SHP77 treated with DMSO at 0.1 percent for 48 hours (cell line): ENCODE measurements at regions not wholly inside any gene's neighbourhood (a gene's known extent, or its start where the extent isn't known, plus 50 kb on each side); places are given as distances from the start of the nearest gene placed in this dataset.
"Not testable (repeated sequence)": the region's sequence is repeated elsewhere in the genome, so short reads cannot be mapped to it uniquely, and the experiment has no call there.

Source experiments
- DNase-seq: peaks from one replicate; lab custom pipeline; 2025; lab: John Stamatoyannopoulos, UW

DNA sequence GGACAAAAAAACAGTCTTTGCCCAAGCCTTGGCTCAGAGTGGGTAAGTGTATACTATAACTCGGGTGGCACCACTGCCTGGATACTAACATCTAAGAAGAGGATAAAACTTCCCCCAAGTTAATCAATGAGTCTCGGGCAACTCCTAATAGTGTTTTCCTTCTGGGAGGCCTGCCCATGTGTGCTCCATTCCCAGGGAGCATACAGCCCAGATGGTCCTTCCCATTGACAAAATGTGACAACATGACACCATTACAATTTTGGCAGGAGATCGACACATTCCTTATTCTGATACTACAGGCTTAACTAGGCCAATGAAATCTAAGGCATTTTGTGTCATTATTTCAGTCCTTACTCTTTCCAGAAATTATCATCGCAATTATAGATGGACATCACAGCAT, 52.7 kb upstream of the CRIM1 start:
- no peak for DNase-seq

DNA sequence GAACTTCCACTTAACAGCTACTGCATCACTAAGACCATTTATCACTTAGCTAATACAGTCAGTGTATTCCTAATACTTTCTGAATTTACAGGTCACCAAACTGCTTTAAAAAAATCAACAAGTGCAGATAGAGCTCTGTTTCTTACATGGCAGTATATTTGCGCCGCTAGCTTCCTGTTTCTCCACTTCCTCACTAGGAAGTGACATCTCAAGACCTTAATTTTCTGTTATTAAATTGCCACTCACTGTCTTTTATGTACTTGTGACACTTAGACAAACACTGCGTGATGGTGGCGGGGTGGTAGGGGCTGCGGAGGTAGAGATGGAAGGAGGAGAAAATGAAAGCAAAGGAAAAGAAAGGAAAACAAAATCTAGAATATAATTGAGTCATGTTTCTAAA, 53.7 kb upstream of the CRIM1 start:
- DNase-seq: no peak

DNA sequence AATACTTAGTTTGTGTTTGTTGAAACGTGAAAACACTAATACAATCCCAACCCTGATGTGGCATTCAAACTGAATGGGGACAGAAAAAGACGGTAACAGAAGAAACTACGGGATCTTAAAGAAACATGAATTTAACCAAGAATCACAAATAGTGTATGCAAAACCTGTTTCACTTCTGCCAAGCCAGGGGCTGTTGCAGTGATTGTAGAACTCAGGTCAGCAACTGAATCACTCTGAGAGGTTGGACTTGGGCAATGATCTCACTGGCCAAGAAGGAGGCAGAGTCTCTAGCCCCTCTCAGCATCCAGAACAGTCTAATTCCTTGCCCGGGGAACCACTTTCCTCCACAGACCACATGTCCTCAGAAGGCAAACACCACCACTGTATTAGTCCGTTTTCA, 54.9 kb upstream of the CRIM1 start:
- DNase-seq: no peak

DNA sequence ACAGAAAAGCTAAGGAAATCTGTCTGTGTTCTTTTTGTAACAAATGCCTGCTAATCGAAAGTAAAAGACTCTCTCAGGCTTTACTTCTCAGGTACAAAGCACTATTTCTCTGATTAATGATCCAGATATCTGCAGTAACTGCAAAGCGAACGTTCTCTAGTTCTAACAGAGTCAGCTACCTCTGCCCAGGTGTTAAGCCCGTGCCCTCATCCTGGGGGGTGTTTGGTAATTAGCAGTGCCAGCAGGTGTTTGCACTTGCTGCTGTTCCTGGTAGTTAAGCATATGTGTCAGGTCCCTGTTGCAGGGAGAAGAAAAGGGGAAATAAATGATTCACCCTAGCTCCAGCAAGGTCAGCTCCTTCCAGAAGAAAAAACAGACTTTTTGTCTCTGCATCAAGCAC, 58.8 kb upstream of the CRIM1 start:
- DNase-seq: no peak

DNA sequence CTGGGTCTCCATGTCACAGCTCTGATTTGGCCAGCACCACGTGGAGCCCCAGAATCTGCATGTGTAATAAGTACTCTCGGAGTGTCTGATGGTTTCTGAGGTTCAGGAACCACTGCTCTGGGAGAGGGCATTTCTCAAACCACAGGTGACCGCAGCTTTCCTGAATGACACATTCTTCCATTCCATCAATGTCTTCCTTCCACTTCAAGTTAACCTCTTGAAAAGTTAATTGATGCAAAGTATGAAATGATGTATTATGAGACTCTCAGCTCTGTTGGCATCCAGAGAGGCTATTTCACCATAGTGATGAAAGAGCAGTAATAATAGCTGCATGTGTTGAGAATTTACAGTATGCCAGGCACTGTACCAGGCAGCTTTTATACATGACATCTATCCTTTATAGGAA, 61.3 kb upstream of the CRIM1 start:
- DNase-seq: no peak

DNA sequence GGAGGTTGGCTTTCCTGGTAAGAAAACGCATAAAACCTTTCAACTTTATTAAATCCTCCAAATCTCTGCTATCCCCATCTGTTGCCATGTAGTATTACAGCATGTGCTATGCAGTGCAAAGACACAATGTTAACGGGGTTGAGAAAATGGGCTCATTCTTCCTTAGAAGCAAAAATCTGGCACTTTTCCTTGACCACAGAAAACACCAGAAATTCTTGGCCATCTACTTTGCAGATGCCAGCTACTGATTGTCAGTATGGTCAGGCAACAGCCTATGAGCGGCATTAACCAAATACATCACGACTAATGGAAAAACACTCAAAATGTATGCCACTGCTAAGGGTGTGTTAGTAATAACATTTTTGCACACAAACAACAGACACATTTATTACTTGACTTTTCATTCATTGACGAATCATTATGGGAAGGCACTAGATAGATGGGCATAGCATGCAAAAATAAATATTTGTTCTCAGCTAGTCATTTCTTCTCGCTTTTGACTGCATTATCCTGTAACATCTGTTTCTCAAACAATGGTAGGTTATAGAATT, 65.2 kb upstream of the CRIM1 start:
- no peak for DNase-seq

DNA sequence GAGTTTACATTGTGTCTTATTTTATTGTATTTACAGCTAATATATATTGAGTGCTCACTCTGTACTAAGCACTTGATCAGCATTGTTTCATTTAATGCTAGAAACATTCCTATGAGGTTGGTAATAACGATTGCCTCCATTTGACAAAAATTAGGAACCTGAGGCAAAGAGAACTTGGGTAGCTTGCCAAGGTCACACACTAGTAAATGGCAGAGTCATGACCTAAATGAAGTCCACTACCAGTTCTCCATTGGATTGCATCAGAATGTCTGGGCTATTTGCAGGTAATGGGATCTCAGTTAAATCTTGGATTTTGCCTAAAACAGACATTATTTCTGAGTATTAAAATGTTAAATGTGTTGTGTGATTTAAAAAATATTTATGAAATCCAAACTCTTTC, 65.8 kb upstream of the CRIM1 start:
- no peak for DNase-seq

DNA sequence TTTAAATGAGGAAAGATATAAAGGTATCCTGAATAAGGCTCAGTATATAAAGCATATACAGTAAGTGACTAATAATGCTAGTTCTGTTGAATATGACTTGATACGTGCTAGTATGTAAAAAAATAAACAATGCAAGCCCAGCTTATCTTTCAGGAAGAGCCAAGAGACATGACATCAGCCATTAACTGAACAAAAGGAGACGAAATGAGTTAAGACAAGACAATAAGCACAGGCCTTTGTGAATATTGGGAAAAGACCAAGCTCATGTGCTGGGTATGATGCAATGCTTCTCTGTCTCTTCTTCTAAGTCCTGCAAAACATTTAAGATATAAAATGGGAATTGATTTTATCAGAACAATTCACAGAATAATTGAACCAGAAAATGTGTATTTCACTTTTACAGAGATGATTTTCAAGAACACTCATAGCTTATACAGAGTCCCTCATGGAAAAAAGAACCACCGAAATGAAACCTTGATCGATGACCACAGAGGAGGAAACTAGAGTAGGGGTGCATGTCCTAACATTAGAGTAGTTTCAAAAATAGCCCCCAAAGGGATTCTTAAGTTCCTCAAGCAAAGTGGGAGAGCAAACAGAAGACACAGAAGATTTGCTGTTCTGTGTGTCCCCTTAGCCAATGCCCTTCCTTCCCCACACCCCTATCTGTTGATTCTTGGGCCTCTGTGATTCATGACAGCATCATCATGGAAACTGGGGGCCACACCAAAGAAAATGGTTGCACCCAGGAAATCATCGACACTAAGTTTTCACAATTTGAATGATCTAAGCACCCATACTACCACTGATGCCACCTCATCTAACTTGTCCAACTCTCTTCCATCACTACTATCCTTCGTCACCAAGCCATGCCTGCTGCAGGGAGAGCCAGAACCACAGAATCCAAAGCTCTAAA, 68.0 kb upstream of the CRIM1 start:
- DNase-seq: no peak

DNA sequence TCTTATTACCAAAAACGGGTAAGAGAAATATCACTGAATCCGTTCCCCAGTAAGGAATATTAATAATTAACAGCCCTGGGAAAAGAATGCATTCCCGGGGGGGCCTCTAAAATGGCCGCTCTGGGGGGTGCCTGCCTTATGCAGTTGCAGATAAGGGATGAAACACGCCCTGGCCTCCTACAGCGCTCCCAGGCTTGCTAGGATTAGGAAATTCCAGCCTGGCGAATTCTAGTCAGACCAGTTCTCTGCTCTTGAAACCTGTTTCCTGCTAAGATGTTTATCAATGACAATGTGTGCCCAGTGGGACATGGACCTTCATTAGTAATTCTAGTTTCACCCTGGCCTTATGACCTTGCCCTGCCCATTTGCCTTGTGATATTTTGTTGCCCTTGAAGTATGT, 76.1 kb upstream of the CRIM1 start:
- not testable (repeated sequence) for DNase-seq

DNA sequence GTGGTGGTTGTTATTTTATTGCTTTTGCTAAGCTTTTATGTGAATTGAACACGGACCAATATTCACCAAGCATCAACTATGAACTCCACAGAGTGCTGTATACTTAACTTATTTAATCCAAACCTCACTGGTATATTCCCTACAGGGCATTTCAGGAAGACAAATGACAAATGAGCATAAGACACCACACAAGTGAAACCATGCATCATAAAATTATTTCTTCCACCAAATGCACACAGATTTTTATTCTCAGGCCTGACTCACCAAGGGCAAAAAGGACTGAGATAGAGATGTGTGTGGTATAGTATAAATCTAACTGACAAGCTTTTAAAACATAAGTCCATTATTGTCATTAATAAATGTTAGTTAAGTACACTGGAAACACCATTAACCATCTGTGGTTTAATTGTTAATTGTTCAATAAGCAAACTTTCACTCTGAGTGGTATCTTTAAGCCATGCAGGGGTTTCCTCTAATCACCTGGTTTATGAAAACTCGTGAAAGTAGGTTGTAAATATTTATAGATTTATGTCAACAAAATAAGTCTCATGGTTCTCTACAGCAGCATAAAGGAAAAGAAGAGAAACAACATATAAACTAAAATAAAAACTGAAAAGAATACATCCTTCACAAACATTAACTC, 77.6 kb upstream of the CRIM1 start:
- no peak for DNase-seq

DNA sequence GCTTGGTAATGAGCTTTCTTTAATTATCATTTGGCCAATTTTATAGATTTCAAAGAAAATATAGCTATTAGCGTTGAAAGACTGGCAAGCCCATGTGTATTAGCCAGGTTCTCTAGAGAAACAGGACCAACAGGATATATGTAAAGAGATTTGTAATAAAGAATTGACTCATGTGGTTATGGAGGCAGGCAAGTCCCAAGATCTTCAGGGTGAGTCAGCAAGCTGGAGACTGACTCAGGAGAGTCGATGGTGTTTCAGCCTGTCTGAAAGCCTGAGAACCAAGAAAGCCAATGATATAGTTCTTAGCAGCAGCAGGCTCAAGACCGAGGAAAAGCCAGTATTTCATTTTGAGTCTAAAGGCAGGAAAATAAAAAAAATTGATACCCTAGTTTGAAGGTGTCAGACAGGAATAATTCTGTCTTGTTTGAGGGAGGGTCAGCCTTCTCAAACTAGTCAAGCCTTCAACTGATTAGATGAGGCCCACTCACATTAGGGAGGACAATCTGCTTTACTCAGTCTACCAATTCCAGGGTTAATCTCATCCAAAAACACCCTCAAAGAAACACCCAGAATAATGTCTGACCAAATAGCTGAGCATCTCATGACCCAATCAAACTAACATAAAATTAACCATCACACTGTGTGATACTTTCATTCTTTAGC, 78.3 kb upstream of the CRIM1 start:
- no peak for DNase-seq

DNA sequence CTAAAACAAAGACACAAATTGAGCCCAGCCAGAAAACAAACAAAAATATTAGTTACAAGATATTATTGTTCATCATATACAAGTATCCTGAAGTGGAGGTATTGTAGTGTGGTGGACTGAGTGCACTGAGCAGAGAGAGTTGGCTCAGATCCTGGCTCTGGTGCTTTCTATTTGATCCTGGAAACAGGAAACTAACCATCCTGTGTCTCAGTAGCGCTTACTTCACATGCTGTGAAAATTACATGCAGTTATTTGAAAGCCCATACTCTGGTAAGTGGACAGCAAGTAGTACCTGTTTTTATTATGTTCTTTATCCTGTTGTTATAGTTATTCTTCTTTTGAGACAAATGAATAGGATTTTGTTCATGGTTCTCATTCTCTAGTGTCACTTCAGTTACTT, 84.3 kb upstream of the CRIM1 start:
- no peak for DNase-seq

DNA sequence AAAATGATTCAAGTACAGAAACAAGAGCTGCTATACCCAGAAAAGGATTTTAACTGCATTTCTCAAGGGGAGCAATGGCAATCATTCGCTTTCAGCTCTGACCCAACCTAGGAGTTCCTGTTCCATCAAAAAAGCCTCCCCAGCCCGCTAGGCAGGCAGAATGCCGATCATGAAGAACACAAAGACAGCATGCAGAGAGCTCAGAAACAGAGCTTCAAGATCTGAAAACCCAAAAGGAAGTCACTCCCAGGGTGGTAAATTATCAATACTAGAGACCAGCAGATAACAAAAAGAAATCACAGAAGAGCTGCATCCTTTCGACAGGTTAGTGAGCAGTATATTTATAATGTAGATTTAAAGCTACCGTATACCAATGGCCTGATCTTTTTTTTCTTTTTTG, 84.8 kb upstream of the CRIM1 start:
- no peak for DNase-seq

DNA sequence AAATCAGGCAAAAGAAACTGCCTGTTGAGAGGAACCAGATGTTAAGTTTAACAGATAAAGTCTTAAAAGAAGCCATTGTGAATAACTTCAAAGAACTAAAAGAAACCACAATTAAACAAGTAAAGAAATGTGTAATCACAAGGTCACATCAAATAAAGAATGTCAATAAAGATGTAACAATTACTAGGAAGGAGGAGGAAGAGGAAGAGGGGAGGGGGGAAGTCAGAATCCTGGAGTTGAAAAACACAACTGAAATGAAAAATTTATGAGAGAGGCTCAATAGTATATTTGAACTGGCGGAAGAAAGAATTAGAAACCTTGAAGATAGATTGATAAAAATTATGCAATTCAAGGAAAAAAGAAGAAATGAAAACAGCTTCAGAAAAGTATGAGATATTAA, 88.4 kb upstream of the CRIM1 start:
- no peak for DNase-seq

DNA sequence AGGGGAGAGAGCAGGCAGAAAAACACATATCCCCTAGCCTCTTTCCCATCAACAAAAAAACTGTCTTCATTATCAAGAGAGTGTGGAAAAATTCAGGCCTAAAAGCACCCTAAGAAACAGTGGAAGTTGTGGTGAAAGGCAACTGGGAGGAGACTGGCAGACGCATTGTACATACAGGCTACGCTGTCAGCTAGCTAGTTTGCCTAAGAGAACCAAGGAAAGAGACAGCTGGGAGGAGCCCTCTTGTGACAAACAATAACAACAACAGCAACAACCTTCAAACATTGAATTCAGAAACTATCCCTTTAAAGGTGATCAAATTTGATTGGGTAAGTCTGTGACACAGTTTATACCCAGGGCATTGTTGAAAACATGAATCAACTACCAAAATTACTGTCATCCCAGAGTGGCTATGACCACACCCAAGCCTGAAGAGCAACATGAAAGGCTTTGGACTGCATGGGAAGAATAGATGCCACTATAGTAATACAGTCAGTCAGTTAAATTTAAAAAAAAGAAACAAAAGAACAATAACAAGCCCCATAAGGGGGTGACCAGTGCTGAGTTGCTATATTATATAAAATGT, 88.9 kb upstream of the CRIM1 start:
- no peak for DNase-seq

DNA sequence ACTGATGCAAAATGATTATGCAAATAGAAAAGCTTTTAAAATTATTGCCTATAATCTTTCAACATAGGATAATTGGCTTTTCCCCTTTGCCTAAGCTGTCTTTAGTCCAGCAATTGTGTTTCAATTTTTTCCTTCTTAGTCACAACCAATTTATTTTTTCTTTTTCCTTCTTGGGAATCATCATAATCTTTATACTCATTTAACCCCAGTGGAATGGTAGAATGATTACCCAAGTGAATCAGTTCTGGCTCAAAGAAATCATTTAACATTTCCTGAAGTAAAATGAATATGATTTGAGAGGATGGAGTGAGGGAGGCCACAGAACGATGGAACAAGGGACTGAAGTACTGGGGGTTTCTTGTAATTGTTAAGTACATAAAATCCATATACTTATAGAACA, 93.0 kb upstream of the CRIM1 start:
- DNase-seq: no peak

DNA sequence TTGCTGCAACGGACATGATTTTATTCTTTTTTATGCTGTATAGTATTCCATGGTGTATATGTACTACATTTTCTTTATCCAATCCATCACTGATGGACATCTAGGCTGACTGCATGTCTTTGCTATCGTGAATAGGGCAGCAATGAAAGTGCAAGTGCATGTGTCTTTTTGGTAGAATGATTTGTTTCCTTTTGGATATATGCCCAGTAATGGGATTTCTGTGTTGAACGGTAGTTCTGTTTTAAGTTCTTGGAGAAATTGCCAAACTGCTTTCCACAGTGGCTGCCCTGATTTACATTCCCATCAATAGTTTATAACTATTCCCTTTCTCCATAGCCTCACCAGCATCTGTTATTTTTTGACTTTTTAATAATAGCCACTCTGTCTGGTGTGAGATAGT, 99.7 kb upstream of the CRIM1 start:
- DNase-seq: no peak

DNA sequence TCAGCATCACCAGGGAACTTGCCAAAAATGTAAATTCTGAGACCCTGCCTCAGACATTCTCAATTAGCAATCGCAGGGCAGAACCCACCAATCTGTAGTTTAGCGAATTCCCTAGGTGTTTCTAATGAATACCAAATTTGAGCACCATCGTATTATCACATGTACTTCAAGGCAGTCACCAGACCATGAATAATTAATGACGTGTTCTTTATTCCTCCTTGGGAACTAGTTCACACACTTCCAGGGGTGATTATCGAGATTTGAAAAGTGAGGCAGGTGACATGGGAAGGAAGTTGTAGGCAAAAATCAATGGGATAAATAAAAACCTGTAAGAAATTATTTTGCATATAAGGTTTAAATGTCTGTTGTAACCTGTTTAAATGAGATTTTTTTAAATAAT, 102.5 kb upstream of the CRIM1 start:
- DNase-seq: no peak

DNA sequence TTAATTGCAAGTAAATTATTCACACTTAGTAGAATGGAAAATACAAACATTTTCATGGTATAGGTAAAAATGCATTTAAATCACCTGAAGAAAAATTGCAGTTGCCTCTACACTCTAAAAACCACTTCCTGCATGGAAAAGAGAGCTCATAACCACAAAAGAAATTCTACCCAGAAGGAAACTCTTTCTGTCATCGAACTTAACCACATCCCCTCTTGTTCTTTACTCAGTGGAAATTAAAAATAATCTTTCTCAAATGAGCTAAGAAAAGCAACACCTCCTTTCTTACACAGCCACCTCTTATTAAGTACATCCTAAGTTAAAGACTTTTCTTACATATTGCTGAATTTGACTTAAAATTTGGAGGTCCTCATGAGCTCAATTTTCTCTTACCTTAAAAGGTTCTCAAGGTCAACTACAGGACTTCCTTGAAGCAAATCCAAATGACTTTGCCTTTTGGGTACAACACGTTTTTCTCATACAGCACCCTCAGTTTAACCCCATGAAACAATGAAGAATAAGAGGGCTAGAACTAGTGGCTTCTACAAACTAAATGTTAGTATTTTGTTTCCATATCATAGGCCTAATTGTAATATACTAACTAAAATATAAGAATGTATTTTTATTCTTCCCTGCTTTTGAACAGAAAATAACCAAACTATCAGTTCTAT, 109.1 kb upstream of the CRIM1 start:
- no peak for DNase-seq

DNA sequence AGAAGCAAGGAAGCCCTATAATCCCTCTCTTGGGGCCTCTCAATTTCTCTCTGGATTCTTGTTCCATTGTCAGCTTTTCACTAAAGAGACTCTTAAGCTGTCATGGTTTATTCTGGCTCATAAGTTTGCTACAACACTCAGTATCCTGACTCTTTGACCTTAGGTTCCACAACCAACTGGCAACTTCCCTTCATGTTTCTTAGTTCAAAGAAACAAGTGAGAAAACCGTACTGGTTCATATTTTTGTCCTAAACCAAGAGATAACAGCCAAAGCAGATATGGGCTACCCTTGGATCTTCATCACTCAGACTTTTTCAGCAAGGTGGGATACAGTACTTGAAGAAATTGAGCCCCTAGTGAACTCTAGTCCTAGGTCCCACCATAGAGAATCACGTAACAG, 109.9 kb upstream of the CRIM1 start:
- no peak for DNase-seq

DNA sequence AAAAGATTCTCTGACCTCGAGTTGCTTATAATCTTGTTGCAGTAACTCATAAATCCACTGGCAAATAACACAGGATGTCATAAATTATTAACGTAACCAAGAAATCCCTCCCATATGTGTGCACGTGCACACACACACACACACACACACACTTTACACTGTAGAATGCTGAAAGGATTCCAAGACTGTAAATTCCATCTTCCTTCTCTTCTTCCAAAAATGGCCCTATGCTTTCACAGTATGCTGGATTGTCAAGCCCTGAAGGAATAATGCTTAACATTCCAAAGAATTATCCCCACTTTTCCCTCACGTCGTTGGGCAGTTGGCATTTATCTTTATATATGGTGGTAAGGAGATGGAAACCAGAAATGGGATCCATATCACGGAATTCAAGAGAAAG, 117.5 kb upstream of the CRIM1 start:
- no peak for DNase-seq

DNA sequence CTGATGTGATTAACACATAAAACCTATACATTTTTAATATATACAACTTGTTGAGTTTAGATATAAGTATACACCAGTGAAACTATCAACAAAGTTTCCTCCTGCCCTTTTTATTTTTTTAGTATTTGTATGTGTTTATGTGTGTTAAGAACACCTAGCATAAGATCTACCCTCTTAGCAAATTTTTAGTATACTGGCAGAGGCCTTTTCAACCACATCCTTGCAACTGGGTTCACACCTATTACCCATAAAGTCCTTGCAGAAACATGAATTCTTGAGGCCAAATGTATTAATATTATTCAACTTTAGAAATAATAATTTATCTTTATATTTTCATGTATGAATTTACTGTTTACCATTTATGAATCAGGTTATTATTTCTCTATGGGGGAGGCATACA, 119.7 kb upstream of the CRIM1 start:
- no peak for DNase-seq
